ENCODE measurements at regions not wholly inside any gene's neighbourhood (a gene's known extent, or its start where the extent isn't known, plus 50 kb on each side); places are given as distances from the start of the nearest gene placed in this dataset.

- Histone ChIP-seq H3K27ac (ENCODE audit: low read length) (no peak overlapping the region), H3K36me3 (ENCODE audit: control insufficient read depth in 2 of 2, insufficient read depth in 2 of 2, low read length in 2 of 2) (no peaks in the 10 kb centered on the region), H3K9me3 (ENCODE audit: control insufficient read depth in 2 of 2, low read length in 2 of 2) (no peaks in the 10 kb centered on the region), H3K4me1 (ENCODE audit: control insufficient read depth, insufficient read depth, low read length) (peaks cover 14% of the 10 kb centered on the region), H3K27me3 (ENCODE audit: control insufficient read depth in 1 of 2, insufficient read depth in 2 of 2, low read length in 2 of 2) (no peaks in the 10 kb centered on the region), H3K4me3 (ENCODE audit: low read length in 2 of 2) (no peak overlapping the region), H3K9ac (ENCODE audit: low read length in 2 of 2) (no peak overlapping the region)
Measured at GRCh38 chr11:70778883-70779282, 380.6 kb downstream of the CTTN start.

DNA sequence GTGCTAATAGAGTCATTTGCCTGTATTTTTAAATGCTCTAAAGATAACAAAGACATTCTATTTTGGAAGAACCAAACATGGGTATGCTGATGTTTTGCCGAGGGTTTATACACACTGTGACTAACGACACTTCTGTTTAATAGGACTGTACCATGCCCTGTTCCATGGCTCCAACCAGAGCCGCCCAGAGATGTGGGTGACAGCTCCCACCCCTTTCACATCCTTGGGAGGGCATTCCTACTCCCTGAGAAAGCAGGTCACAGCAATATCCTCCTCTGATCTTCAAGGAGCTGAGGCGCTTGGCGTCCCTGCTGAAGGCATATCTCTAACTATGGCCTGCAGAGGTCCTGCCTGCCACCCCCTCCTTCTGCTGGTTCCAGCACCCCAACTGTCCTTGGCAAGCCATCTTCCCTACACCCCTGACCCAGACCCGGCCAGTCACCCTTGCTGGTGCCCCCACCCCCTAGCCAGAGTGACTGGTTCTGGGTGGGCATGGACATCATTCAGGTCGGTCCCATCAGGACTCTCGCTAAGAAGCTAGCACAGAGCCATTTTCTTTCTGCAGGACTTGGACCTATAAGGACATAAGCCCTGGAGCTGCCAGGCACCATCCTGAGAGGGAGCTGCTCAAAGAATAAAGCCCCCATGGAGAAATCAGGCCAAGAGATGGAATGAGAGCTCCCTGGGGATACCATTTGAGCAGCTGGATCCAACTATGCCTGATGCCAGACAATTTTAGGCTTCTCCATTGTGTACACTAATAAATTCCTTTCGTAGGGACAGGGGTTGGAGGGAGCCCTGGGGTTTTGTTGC, 381.3 kb downstream of the CTTN start:
- H3K4me1 ChIP-seq (ENCODE audit: control insufficient read depth, insufficient read depth, low read length): peaks cover 14% of the 10 kb centered on the region
- H3K27ac ChIP-seq (ENCODE audit: low read length): peak overlapping the region; percentile 11
- no peaks in the 10 kb centered on the region for H3K36me3 ChIP-seq (ENCODE audit: control insufficient read depth in 2 of 2, insufficient read depth in 2 of 2, low read length in 2 of 2)
- no peak overlapping the region for H3K4me3 ChIP-seq (ENCODE audit: low read length in 2 of 2)
- H3K9ac ChIP-seq (ENCODE audit: low read length in 2 of 2): no peak overlapping the region
- H3K27me3 ChIP-seq (ENCODE audit: control insufficient read depth in 1 of 2, insufficient read depth in 2 of 2, low read length in 2 of 2): no peaks in the 10 kb centered on the region
- no peaks in the 10 kb centered on the region for H3K9me3 ChIP-seq (ENCODE audit: control insufficient read depth in 2 of 2, low read length in 2 of 2)

DNA sequence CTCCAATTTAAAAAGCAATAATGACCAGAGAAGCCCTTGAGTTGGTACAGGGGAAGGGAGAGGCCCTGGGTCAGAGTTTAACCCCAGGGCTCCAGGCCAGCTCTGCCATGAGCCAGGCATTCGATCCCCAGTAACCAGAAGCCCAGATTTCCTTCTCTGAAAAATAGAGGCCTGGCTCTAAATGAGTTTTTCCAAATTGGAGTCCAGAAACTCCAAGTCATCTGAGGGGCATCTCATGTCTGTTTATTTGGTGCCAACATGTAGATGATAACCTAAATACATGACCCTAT, 381.9 kb downstream of the CTTN start:
- Histone ChIP-seq H3K9ac (ENCODE audit: low read length in 2 of 2) (no peak overlapping the region), H3K36me3 (ENCODE audit: control insufficient read depth in 2 of 2, insufficient read depth in 2 of 2, low read length in 2 of 2) (no peaks in the 10 kb centered on the region), H3K27me3 (ENCODE audit: control insufficient read depth in 1 of 2, insufficient read depth in 2 of 2, low read length in 2 of 2) (no peaks in the 10 kb centered on the region), H3K4me1 (ENCODE audit: control insufficient read depth, insufficient read depth, low read length) (peaks cover 14% of the 10 kb centered on the region), H3K9me3 (ENCODE audit: control insufficient read depth in 2 of 2, low read length in 2 of 2) (no peaks in the 10 kb centered on the region), H3K4me3 (ENCODE audit: low read length in 2 of 2) (no peak overlapping the region), H3K27ac (ENCODE audit: low read length) (no peak overlapping the region)

DNA sequence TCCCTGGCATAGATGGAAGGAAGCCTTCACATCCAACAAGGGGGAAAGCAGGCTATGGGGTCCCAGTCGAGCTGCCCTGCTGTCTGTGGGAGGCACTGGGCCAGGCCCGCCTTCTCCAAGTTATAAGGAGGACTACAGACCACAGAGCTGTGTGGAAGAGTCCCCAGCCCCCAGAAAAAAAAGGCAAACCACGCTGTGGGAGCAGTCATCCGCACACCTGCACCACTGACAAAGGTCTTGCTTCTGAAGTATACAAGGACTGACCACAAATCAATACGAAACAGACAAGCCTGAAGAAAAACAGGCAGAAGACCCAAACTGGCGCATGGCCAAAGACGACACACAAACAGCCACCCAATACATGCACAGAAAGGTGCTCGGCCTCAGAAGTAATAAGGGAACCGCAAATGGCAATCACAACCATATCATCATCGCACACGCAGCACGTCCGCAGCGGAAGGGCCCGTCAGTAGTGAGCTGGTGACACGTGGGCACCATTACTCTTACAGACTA, 384.1 kb downstream of the CTTN start:
- Histone ChIP-seq H3K27ac (ENCODE audit: low read length) (no peak overlapping the region), H3K9ac (ENCODE audit: low read length in 2 of 2) (no peak overlapping the region), H3K4me3 (ENCODE audit: low read length in 2 of 2) (no peak overlapping the region), H3K36me3 (ENCODE audit: control insufficient read depth in 2 of 2, insufficient read depth in 2 of 2, low read length in 2 of 2) (no peaks in the 10 kb centered on the region), H3K27me3 (ENCODE audit: control insufficient read depth in 1 of 2, insufficient read depth in 2 of 2, low read length in 2 of 2) (no peaks in the 10 kb centered on the region), H3K9me3 (ENCODE audit: control insufficient read depth in 2 of 2, low read length in 2 of 2) (no peaks in the 10 kb centered on the region), H3K4me1 (ENCODE audit: control insufficient read depth, insufficient read depth, low read length) (peaks cover 14% of the 10 kb centered on the region)

DNA sequence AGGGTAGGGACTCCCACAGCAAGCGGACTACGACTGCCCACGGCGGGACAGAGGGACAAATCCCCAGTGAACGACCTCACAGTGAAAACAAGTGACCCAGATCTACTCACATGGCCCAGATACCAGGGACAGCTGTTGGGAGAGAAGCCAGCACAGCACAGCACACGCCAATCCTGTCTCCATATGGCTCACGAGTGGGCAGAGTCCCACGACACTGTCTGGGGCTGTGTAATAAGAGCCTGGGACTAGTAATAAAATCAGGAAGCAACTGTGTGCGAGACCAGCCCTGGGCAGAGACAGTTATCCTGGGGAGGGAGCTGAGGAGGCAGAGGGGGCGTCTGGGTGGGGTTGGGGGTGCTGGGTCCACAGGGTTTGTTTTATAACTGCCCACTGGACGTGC, 385.0 kb downstream of the CTTN start:
- Histone ChIP-seq H3K9ac (ENCODE audit: low read length in 2 of 2) (no peak overlapping the region), H3K9me3 (ENCODE audit: control insufficient read depth in 2 of 2, low read length in 2 of 2) (no peaks in the 10 kb centered on the region), H3K4me1 (ENCODE audit: control insufficient read depth, insufficient read depth, low read length) (peaks cover 12% of the 10 kb centered on the region), H3K27ac (ENCODE audit: low read length) (no peak overlapping the region), H3K4me3 (ENCODE audit: low read length in 2 of 2) (no peak overlapping the region), H3K36me3 (ENCODE audit: control insufficient read depth in 2 of 2, insufficient read depth in 2 of 2, low read length in 2 of 2) (peaks cover 0 to 5% of the 10 kb centered on the region in 2 donors), H3K27me3 (ENCODE audit: control insufficient read depth in 1 of 2, insufficient read depth in 2 of 2, low read length in 2 of 2) (no peaks in the 10 kb centered on the region)

DNA sequence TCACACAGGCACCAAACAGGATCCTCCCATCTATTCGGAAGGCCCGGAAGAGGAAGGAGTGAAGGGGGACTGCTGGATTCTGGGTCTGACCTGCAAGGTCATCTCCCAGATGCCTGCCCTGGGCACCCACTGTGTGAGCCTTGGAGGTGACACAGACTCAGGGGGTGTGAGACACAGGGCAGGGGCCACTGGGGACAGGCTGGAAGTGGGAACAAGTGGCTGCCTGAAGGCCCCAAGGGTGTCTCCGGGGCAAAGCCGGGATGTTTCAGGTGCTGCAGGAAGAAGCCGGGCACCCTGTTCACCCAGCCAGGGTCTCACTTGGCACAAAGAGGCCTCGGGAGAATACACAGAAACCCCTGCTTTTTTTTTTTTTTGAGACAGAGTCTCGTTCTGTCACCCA, 385.5 kb downstream of the CTTN start:
- H3K36me3 ChIP-seq (ENCODE audit: control insufficient read depth in 2 of 2, insufficient read depth in 2 of 2, low read length in 2 of 2): peaks cover 0 to 5% of the 10 kb centered on the region in 2 donors
- no peak overlapping the region for H3K27ac ChIP-seq (ENCODE audit: low read length)
- H3K27me3 ChIP-seq (ENCODE audit: control insufficient read depth in 1 of 2, insufficient read depth in 2 of 2, low read length in 2 of 2): no peaks in the 10 kb centered on the region
- H3K4me3 ChIP-seq (ENCODE audit: low read length in 2 of 2): no peak overlapping the region
- no peaks in the 10 kb centered on the region for H3K9me3 ChIP-seq (ENCODE audit: control insufficient read depth in 2 of 2, low read length in 2 of 2)
- H3K4me1 ChIP-seq (ENCODE audit: control insufficient read depth, insufficient read depth, low read length): peaks cover 8% of the 10 kb centered on the region
- no peak overlapping the region for H3K9ac ChIP-seq (ENCODE audit: low read length in 2 of 2)

GRCh38 chr11:70785372-70785771, 387.0 kb downstream of the CTTN start:
- Histone ChIP-seq H3K27me3 (ENCODE audit: control insufficient read depth in 1 of 2, insufficient read depth in 2 of 2, low read length in 2 of 2) (no peaks in the 10 kb centered on the region), H3K9ac (ENCODE audit: low read length in 2 of 2) (no peak overlapping the region), H3K9me3 (ENCODE audit: control insufficient read depth in 2 of 2, low read length in 2 of 2) (no peaks in the 10 kb centered on the region), H3K4me3 (ENCODE audit: low read length in 2 of 2) (no peak overlapping the region), H3K4me1 (ENCODE audit: control insufficient read depth, insufficient read depth, low read length) (peaks cover 2% of the 10 kb centered on the region), H3K27ac (ENCODE audit: low read length) (no peak overlapping the region), H3K36me3 (ENCODE audit: control insufficient read depth in 2 of 2, insufficient read depth in 2 of 2, low read length in 2 of 2) (peaks cover 0 to 5% of the 10 kb centered on the region in 2 donors)

GRCh38 chr11:70786021-70786665, 387.8 kb downstream of the CTTN start:
- H3K27ac ChIP-seq (ENCODE audit: low read length): no peak overlapping the region

GRCh38 chr11:70788248-70789022, 390.1 kb downstream of the CTTN start:
- no peaks in the 10 kb centered on the region for H3K4me1 ChIP-seq (ENCODE audit: control insufficient read depth, insufficient read depth, low read length)
- H3K9me3 ChIP-seq (ENCODE audit: control insufficient read depth in 2 of 2, low read length in 2 of 2): peaks cover 7 to 14% of the 10 kb centered on the region in 2 donors
- no peak overlapping the region for H3K4me3 ChIP-seq (ENCODE audit: low read length in 2 of 2)
- no peak overlapping the region for H3K9ac ChIP-seq (ENCODE audit: low read length in 2 of 2)
- H3K27me3 ChIP-seq (ENCODE audit: control insufficient read depth in 1 of 2, insufficient read depth in 2 of 2, low read length in 2 of 2): no peaks in the 10 kb centered on the region
- H3K27ac ChIP-seq (ENCODE audit: low read length): no peak overlapping the region
- peaks cover 0 to 5% of the 10 kb centered on the region in 2 donors for H3K36me3 ChIP-seq (ENCODE audit: control insufficient read depth in 2 of 2, insufficient read depth in 2 of 2, low read length in 2 of 2)

More at GRCh38 chr11:70786021-70786665, 387.8 kb downstream of the CTTN start:
- H3K9me3 ChIP-seq (ENCODE audit: control insufficient read depth in 2 of 2, low read length in 2 of 2): peaks cover 0 to 6% of the 10 kb centered on the region in 2 donors
- no peak overlapping the region for H3K4me3 ChIP-seq (ENCODE audit: low read length in 2 of 2)
- H3K36me3 ChIP-seq (ENCODE audit: control insufficient read depth in 2 of 2, insufficient read depth in 2 of 2, low read length in 2 of 2): peaks cover 0 to 5% of the 10 kb centered on the region in 2 donors
- H3K27me3 ChIP-seq (ENCODE audit: control insufficient read depth in 1 of 2, insufficient read depth in 2 of 2, low read length in 2 of 2): no peaks in the 10 kb centered on the region
- peaks cover 2% of the 10 kb centered on the region for H3K4me1 ChIP-seq (ENCODE audit: control insufficient read depth, insufficient read depth, low read length)
- H3K9ac ChIP-seq (ENCODE audit: low read length in 2 of 2): no peak overlapping the region

DNA sequence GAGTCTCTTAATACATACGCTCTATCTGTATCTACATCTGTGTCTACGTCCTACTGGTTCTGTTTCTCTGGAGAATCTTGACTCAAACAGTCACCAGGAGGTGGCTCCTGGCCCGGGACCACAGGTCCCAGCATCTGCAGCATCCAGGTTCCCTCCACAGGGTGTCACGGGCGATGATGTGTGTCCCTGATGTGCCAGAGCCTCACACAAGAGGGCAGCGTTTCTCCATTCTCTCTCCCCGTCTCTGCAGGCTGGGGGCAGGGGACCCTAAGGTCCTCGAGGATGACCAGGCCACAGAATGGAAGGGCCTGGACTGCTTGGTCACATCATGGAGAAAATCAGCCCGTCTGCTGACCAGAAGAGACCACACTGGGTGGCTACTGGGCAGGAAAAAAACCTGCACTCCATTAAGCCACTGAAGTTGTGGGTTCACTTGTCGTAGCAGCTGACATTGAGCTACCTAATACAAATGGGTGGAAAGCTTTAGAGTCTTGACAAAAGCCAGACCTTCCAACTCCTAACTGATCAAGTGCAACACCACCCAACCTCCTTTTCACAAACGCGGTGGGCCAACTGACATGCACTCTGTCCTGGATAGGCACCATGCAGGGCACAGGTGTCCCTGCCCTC, 392.5 kb downstream of the CTTN start:
- peaks cover 0 to 5% of the 10 kb centered on the region in 2 donors for H3K36me3 ChIP-seq (ENCODE audit: control insufficient read depth in 2 of 2, insufficient read depth in 2 of 2, low read length in 2 of 2)
- peaks cover 12 to 26% of the 10 kb centered on the region in 2 donors for H3K9me3 ChIP-seq (ENCODE audit: control insufficient read depth in 2 of 2, low read length in 2 of 2)
- H3K27ac ChIP-seq (ENCODE audit: low read length): no peak overlapping the region
- no peaks in the 10 kb centered on the region for H3K4me1 ChIP-seq (ENCODE audit: control insufficient read depth, insufficient read depth, low read length)
- no peaks in the 10 kb centered on the region for H3K27me3 ChIP-seq (ENCODE audit: control insufficient read depth in 1 of 2, insufficient read depth in 2 of 2, low read length in 2 of 2)
- H3K9ac ChIP-seq (ENCODE audit: low read length in 2 of 2): no peak overlapping the region
- no peak overlapping the region for H3K4me3 ChIP-seq (ENCODE audit: low read length in 2 of 2)
